ENCODE measurements at regions not wholly inside any gene's neighbourhood (a gene's known extent, or its start where the extent isn't known, plus 50 kb on each side); places are given as distances from the start of the nearest gene placed in this dataset.

- Histone ChIP-seq H3K27me3 (ENCODE audit: insufficient read depth) (no peaks in the 10 kb centered on the region), H3K9me3 (no peaks in the 10 kb centered on the region), H3K4me2 (peak overlapping the region; percentile 85), H3K4me1 (ENCODE audit: control insufficient read depth in 1 of 2, insufficient read depth in 2 of 2, low read depth in 1 of 2, low read length in 1 of 2) (peaks cover 3 to 8% of the 10 kb centered on the region in 2 experiments; a peak in 3 of 4 replicates), H3K36me3 (replicated peaks in 1 of 2; ENCODE audit: control insufficient read depth in 1 of 2, insufficient read depth in 2 of 2, low read length in 1 of 2) (no peaks in the 10 kb centered on the region), H3K9ac (peak overlapping the region; percentile 91), H3F3A (replicated peaks; ENCODE audit: insufficient read depth) (peaks cover 31% of the 10 kb centered on the region), H3K4me3 (ENCODE audit: low read depth in 2 of 2, low read length in 1 of 2) (peak overlapping the region; percentile 76 to 82), H2AFZ (ENCODE audit: low read depth) (peak overlapping the region; percentile 89), H3K9me2 (no peaks in the 10 kb centered on the region), H3K27ac (ENCODE audit: low read depth in 2 of 2, low read length in 1 of 2) (peak overlapping the region; percentile 84 to 98), H3K79me2 (ENCODE audit: insufficient read depth) (peaks cover 26% of the 10 kb centered on the region), H4K20me1 (ENCODE audit: insufficient read depth) (no peaks in the 10 kb centered on the region)
- 27% methylated on average over 8 of the region's 8 CpGs for WGBS (ENCODE audit: low lambda C conversion rate)
- ChIA-PET POLR2A (interaction anchor here (0.5 to 1.2 kb wide), 2 partner anchors 193 to 1422 kb away, joined by 3 read pairs; no protein-coding TSS in a partner anchor), CTCF (interaction anchor here (1.1 to 1.8 kb wide), 5 partner anchors 9 to 686 kb away, joined by 3 to 6 read pairs (median 5); no protein-coding TSS in a partner anchor)
- no peak for TF ChIP-seq NFIC (IDR thresholded peaks at IDR 0.05; ENCODE audit: borderline replicate concordance)
- TF ChIP-seq FOSL2 (IDR thresholded peaks at IDR 0.05; ENCODE audit: borderline replicate concordance, low read depth), result no peak
- no peak for TF ChIP-seq EZH2phosphoT487 (IDR thresholded peaks at IDR 0.05; ENCODE audit: borderline replicate concordance, low read depth)
- no peak for TF ChIP-seq RCOR1 (IDR thresholded peaks at IDR 0.05; ENCODE audit: low read length)
- no peak for TF ChIP-seq NRF1 (IDR thresholded peaks at IDR 0.05; ENCODE audit: low read depth, low read length)
- no peak for TF ChIP-seq JUND (IDR thresholded peaks at IDR 0.05)
- TF ChIP-seq REST (IDR thresholded peaks at IDR 0.05; ENCODE audit: low read depth, low read length), result no peak
- no peak for TF ChIP-seq TAF1 (IDR thresholded peaks at IDR 0.05; ENCODE audit: borderline replicate concordance, low read depth, low read length)
- no peak for TF ChIP-seq CHD2 (IDR thresholded peaks at IDR 0.05; ENCODE audit: low read length, partially characterized antibody)
- TF ChIP-seq ZBTB33 (IDR thresholded peaks at IDR 0.05; ENCODE audit: borderline replicate concordance, low read depth), result no peak
- TF ChIP-seq SMC3 (IDR thresholded peaks at IDR 0.05; ENCODE audit: low read depth, low read length), result no peak
- no peak for TF ChIP-seq RFX5 (IDR thresholded peaks at IDR 0.05; ENCODE audit: low read length)
- TF ChIP-seq MEF2A (IDR thresholded peaks at IDR 0.05; ENCODE audit: borderline replicate concordance, low read depth), result no peak
- no peak for DNase-seq
Observed at GRCh38 chr3:174440253-174440701, 418.9 kb upstream of the NAALADL2 start.
